CD14-positive monocyte (primary cell): ENCODE measurements at regions not wholly inside any gene's neighbourhood (a gene's known extent, or its start where the extent isn't known, plus 50 kb on each side); places are given as distances from the start of the nearest gene placed in this dataset.

Source experiments
- DNase-seq, 3 donors: peaks; one replicate each; pipeline ENCODE4 v3.0.0-alpha.2; 2011 to 2022
- H2AFZ ChIP-seq: 2 replicates; pipeline ENCODE4 v1.6.0; 2012; ENCODE audit warnings: mild to moderate bottlenecking, low read depth, low read length, inconsistent platforms; ENCODE audit not compliant: insufficient read depth, poor library complexity, severe bottlenecking
- H3K27ac ChIP-seq, 2 donors: 1 replicate in 1 of 2; 2 replicates in 1 of 2; pipeline ENCODE4 v1.5.1; 2012 to 2013; ENCODE audit warnings: low read length in 2 of 2, control low read depth in 1 of 2, inconsistent platforms in 1 of 2, low read depth in 1 of 2, mild to moderate bottlenecking in 1 of 2
- H3K27me3 ChIP-seq, 2 donors: one replicate each; pipeline versions ENCODE4 v1.6.0 to v1.6.1; 2011 to 2013; ENCODE audit warnings: low read length in 2 of 2; ENCODE audit not compliant: control insufficient read depth in 2 of 2, insufficient read depth in 2 of 2
- H3K36me3 ChIP-seq, 2 donors: replicated peaks in 1 of 2; 1 replicate in 1 of 2; 2 replicates in 1 of 2; pipeline versions ENCODE4 v1.5.1 to v1.6.1; 2012 to 2013; ENCODE audit warnings: low read length in 2 of 2, control low read depth in 1 of 2, inconsistent platforms in 1 of 2, mild to moderate bottlenecking in 1 of 2; ENCODE audit not compliant: insufficient read depth in 2 of 2, control insufficient read depth in 1 of 2
- H3K4me1 ChIP-seq, 2 donors: 1 replicate in 1 of 2; 2 replicates in 1 of 2; pipeline versions ENCODE4 v1.5.1 to v1.6.1; 2012 to 2013; ENCODE audit warnings: low read length in 2 of 2, control low read depth in 1 of 2, inconsistent platforms in 1 of 2, mild to moderate bottlenecking in 1 of 2, moderate library complexity in 1 of 2; ENCODE audit not compliant: insufficient read depth in 2 of 2, control insufficient read depth in 1 of 2
- H3K4me2 ChIP-seq: replicated peaks from 2 replicates; pipeline ENCODE3; 2012; ENCODE audit warnings: low read length, moderate library complexity, mild to moderate bottlenecking; ENCODE audit not compliant: poor library complexity, severe bottlenecking; ENCODE audit errors: extremely low read depth
- H3K4me3 ChIP-seq, 3 experiments: fragments of 200-600 bp in 1 of 3; sonication (generic) in 1 of 3; replicated peaks in 1 of 3; 1 replicate in 2 of 3; 2 replicates in 1 of 3; pipeline ENCODE4 v1.5.1; 2011 to 2013; ENCODE audit warnings: low read length in 3 of 3, mild to moderate bottlenecking in 3 of 3, control low read depth in 2 of 3, low read depth in 2 of 3, inconsistent platforms in 1 of 3, moderate library complexity in 1 of 3
- H3K79me2 ChIP-seq: 2 replicates; pipeline ENCODE4 v1.6.0; 2012; ENCODE audit warnings: mild to moderate bottlenecking, control low read depth, inconsistent platforms, low read length, moderate library complexity; ENCODE audit not compliant: insufficient read depth
- H3K9ac ChIP-seq: 2 replicates; pipeline ENCODE4 v1.6.0; 2017; ENCODE audit warnings: low read length, mild to moderate bottlenecking; ENCODE audit not compliant: insufficient read depth, poor library complexity, severe bottlenecking
- H3K9me3 ChIP-seq, 2 donors: replicated peaks in 1 of 2; 1 replicate in 1 of 2; 2 replicates in 1 of 2; pipeline versions ENCODE4 v1.5.1 to v1.6.1; 2012 to 2013; ENCODE audit warnings: low read length in 2 of 2, control low read depth in 1 of 2; ENCODE audit not compliant: control insufficient read depth in 1 of 2, insufficient read depth in 1 of 2
- H4K20me1 ChIP-seq: 2 replicates; pipeline ENCODE4 v1.6.0; 2012; ENCODE audit warnings: mild to moderate bottlenecking, low read length, control low read depth, moderate library complexity; ENCODE audit not compliant: insufficient read depth
- H3K27ac Mint-ChIP-seq, 7 donors: one replicate each; pipeline ENCODE4 v1.8.0; 2020; ENCODE audit warnings: mild to moderate bottlenecking in 7 of 7, mixed read lengths in 7 of 7, moderate library complexity in 6 of 7, inconsistent platforms in 2 of 7
- H3K27me3 Mint-ChIP-seq, 3 donors: one replicate each; pipeline ENCODE4 v1.8.0; 2021 to 2022; ENCODE audit warnings: low read depth in 3 of 3, mild to moderate bottlenecking in 3 of 3, mixed read lengths in 3 of 3, moderate library complexity in 3 of 3, inconsistent platforms in 1 of 3
- H3K36me3 Mint-ChIP-seq, 2 donors: one replicate each; pipeline ENCODE4 v1.8.0; 2020; ENCODE audit warnings: mixed read lengths in 2 of 2, inconsistent platforms in 1 of 2, mild to moderate bottlenecking in 1 of 2
- H3K4me1 Mint-ChIP-seq: one replicate; pipeline ENCODE4 v1.8.0; 2020; ENCODE audit warnings: mild to moderate bottlenecking, mixed read lengths
- H3K4me3 Mint-ChIP-seq, 2 donors: one replicate each; pipeline ENCODE4 v1.8.0; 2020; ENCODE audit warnings: mild to moderate bottlenecking in 2 of 2, mixed read lengths in 2 of 2, moderate library complexity in 1 of 2
- H3K9me3 Mint-ChIP-seq, 7 donors: one replicate each; pipeline ENCODE4 v1.8.0; 2020 to 2022; ENCODE audit warnings: mixed read lengths in 7 of 7, mild to moderate bottlenecking in 6 of 7, moderate library complexity in 6 of 7, inconsistent platforms in 2 of 7
- CTCF ChIP-seq: fragments of 200-600 bp; IDR thresholded peaks from one replicate; pipeline ENCODE4 v1.8.0; 2022; ENCODE audit warnings: antibody characterized with exemption, mild to moderate bottlenecking
- WGBS: methylation state at CpG from one replicate; pipeline ENCODE4 v1.1.5; 2013; ENCODE audit warnings: missing lambda C conversion rate; ENCODE audit not compliant: insufficient coverage; 5-methylcytosine and 5-hydroxymethylcytosine counted together
- intact Hi-C, 2 donors: fragments of 100-400 bp; cut with micrococcal nuclease; formaldehyde crosslinking; loops; one replicate each; pipeline versions ENCODE4 v1.15.0 to v1.15.1; 2023

GRCh38 chr4:57444671-57445070 is 334.5 kb upstream of the IGFBP7 start:
- no peak for DNase-seq
- WGBS: 20% methylated on average over 2 of the region's 4 CpGs
- H3K9me3 Mint-ChIP-seq: peaks cover 0 to 2% (median 0%) of the 10 kb centered on the region in 7 donors

GRCh38 chr4:57443787-57444186 is 333.6 kb upstream of the IGFBP7 start:
- Histone ChIP-seq H3K9me3 (no peaks in the 10 kb centered on the region), H3K36me3 (no peaks in the 10 kb centered on the region), H3K79me2 (no peaks in the 10 kb centered on the region), H4K20me1 (no peaks in the 10 kb centered on the region), H2AFZ (no peak overlapping the region), H3K27ac (no peak overlapping the region), H3K4me3 (no peak overlapping the region), H3K4me2 (no peak overlapping the region), H3K27me3 (no peaks in the 10 kb centered on the region), H3K4me1 (no peaks in the 10 kb centered on the region), H3K9ac (no peak overlapping the region)
- no CpG with 5 or more reads among the region's 2 CpGs for WGBS
- intact Hi-C loops: no loop called here
- no peak for TF ChIP-seq CTCF
- DNase-seq: no peak
- H3K9me3 Mint-ChIP-seq: peaks cover 0 to 2% (median 0%) of the 10 kb centered on the region in 7 donors
- H3K36me3 Mint-ChIP-seq: no peaks in the 10 kb centered on the region
- no peak overlapping the region for H3K4me3 Mint-ChIP-seq
- H3K4me1 Mint-ChIP-seq: no peaks in the 10 kb centered on the region
- H3K27me3 Mint-ChIP-seq: peaks cover 0 to 3% (median 2%) of the 10 kb centered on the region in 3 donors
- H3K27ac Mint-ChIP-seq: no peak overlapping the region

More at GRCh38 chr4:57444671-57445070, 334.5 kb upstream of the IGFBP7 start:
- Mint-ChIP-seq H3K27me3 (peaks cover 0 to 3% (median 2%) of the 10 kb centered on the region in 3 donors), H3K27ac (no peak overlapping the region), H3K4me3 (no peak overlapping the region), H3K36me3 (no peaks in the 10 kb centered on the region), H3K4me1 (no peaks in the 10 kb centered on the region)
- intact Hi-C loops: no loop called here
- H2AFZ ChIP-seq: no peak overlapping the region
- no peak overlapping the region for H3K4me3 ChIP-seq
- no peaks in the 10 kb centered on the region for H3K9me3 ChIP-seq
- no peak overlapping the region for H3K9ac ChIP-seq
- TF ChIP-seq CTCF: no peak
- no peaks in the 10 kb centered on the region for H3K79me2 ChIP-seq
- H3K4me2 ChIP-seq: no peak overlapping the region
- H4K20me1 ChIP-seq: no peaks in the 10 kb centered on the region
- H3K4me1 ChIP-seq: no peaks in the 10 kb centered on the region
- H3K27me3 ChIP-seq: no peaks in the 10 kb centered on the region
- no peaks in the 10 kb centered on the region for H3K36me3 ChIP-seq
- no peak overlapping the region for H3K27ac ChIP-seq
